GM10266 (cell line): ENCODE measurements at regions not wholly inside any gene's neighbourhood (a gene's known extent, or its start where the extent isn't known, plus 50 kb on each side); places are given as distances from the start of the nearest gene placed in this dataset.

Experiments
- DNase-seq: peaks from one replicate; pipeline ENCODE4 v3.0.0; 2012; ENCODE audit errors: extremely low spot score
- TF ChIP-seq, protein P1 (sequence below): IDR thresholded peaks from 2 replicates; pipeline ENCODE4 v1.5.1; 2012; ENCODE audit warnings: mild to moderate bottlenecking, low read depth; ENCODE audit not compliant: control insufficient read depth, insufficient read depth; ENCODE audit errors: missing control alignments

DNA sequence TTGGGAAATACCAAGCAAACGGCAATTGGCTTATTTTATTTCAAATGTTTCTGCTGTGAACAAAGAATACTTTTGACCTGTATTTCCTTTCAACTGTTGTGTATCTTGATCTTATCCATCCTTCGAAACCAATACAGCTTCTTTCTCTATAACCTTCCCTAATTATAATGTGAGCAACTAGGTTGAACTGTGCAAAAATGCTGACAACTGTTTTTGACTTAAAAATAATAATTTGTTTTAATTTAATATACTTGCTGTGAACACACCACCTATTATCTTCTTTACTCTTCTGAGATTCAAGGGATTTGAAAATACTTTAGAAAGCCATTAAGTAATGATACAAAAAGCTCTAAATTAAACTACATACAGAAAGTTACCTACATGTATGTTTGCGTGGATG lies 682.5 kb upstream of the CCDC179 start:
- TF ChIP-seq, protein P1, sequence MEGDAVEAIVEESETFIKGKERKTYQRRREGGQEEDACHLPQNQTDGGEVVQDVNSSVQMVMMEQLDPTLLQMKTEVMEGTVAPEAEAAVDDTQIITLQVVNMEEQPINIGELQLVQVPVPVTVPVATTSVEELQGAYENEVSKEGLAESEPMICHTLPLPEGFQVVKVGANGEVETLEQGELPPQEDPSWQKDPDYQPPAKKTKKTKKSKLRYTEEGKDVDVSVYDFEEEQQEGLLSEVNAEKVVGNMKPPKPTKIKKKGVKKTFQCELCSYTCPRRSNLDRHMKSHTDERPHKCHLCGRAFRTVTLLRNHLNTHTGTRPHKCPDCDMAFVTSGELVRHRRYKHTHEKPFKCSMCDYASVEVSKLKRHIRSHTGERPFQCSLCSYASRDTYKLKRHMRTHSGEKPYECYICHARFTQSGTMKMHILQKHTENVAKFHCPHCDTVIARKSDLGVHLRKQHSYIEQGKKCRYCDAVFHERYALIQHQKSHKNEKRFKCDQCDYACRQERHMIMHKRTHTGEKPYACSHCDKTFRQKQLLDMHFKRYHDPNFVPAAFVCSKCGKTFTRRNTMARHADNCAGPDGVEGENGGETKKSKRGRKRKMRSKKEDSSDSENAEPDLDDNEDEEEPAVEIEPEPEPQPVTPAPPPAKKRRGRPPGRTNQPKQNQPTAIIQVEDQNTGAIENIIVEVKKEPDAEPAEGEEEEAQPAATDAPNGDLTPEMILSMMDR: no peak
- no peak for DNase-seq

DNA sequence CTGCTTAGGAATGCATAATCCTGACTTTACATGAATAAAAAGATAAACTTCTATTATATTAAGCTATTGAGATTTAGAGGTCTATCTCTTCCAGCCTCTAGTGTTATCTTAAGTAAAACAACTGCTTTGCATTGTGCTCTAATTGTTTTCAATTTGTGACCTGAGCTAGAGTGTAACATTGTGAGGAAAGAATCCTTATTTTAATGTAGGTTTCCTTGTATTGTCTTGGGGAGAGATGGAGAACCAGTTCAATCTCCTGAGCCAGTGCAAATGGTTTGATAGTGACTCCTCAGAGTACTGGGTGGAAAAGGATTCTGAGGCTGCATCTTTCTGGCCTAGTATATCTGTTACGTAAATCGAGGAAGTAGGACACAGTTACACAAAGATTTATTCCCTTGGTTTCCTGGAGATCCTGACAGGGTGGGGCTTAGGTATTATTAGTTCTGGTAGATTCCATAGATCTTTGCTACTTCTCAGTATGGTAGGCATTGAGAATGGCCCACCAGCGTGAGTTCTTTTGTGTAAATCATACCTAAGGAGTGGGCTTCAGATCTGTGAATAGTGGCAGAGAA lies 683.5 kb upstream of the CCDC179 start:
- TF ChIP-seq, protein P1: no peak
- no peak for DNase-seq

DNA sequence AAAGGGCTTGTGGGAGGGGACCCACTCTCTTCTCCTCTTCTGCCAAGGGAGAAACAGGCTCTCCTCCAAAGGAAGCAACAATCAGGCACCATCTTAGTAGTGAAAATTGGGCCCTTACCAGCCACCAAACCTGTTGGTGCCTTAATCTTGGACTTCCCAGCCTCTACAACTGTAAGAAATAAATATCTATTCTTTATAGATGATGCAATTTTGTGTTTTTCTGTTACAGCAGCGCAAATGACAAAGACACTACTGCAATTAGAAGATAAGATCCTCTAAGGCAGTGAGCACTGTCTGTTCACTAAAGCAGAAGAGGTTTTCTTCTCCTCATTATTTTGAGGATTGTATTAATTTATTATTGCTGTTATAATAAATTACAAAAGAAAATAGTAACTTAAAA lies 691.4 kb upstream of the CCDC179 start:
- no peak for DNase-seq
- TF ChIP-seq, protein P1: no peak

DNA sequence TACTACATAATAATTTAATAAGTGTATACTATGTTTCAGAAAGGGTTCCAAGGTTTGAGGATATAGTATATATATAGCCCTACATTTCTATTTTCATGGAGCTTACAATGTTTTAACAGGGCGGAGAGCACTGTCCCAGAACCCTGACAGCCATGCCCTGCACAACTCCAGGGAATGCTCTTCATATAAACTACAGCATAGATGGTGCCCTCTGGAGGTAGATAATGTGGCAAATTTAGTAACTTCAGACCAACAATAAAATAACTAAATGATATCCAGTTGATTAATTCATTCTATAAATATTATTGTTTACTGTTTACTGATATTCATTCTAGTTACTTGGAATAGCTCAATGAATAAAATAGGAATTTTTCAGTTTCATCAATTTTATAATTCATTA lies 693.7 kb upstream of the CCDC179 start:
- TF ChIP-seq, protein P1: no peak
- no peak for DNase-seq

DNA sequence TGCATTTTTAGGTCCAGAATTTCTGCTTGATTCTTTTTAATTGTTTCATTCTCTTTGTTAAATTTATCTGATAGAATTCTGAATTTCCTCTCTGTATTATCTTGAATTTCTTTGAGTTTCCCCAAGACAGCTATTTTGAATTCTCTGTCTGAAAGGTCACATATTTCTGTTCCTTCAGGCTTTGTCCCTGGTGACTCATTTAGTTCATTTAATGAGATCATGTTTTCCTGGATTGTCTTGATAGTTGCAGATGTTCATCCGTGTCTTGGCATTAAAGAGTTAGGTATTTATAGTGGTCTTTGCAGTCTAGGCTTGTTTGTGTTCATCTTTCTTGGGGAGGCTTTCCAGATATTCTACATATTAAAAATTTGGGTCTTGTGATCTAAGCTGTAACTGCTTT lies 694.8 kb upstream of the CCDC179 start:
- no peak for DNase-seq
- TF ChIP-seq, protein P1: no peak

DNA sequence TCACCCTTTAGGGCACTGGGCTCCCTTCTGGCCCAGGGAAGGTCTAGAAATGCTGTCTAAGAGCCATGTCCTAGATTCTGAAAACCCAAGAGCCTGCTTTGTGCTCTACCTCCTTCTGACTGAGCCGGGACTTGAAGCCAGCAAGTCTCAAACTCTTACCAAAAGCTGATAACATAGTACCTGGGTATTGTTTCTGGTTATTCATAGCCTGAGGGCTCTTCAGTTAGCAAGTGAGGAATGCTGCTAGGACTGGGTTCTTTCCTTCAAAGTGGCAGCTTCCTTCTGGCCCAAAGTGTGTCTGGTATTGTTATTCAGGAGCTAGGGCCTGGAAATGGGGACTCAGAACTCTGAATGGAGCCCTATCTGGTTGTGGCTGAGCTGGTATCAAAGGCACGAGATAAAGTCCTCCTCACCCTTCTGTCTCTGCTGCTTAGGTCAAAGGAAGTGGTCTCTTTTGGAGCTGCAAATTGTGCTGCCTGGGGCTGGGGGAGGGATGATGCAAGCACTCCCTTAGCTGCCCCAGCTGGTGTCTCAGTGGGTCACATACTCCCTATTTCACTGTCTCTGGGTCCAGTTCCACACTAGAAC lies 696.0 kb upstream of the CCDC179 start:
- TF ChIP-seq, protein P1: no peak
- no peak for DNase-seq

DNA sequence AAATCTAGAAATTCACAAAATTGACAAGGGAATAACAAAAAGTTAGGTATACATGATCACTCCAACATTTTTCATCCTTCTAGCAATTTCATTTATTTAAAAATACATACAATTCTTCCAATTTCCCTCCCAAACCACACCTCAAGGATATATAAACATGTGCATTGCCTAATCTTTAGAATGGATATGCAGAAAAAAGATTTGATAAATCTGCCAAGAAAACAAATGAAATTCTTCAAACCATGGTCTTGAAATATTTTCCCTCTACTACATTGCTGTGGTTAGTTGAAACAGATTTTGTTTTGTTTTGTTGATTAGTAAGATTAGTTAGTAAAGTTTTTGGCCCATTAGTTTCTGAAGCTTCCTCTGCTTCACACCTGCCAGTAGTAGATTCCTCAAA lies 703.3 kb upstream of the CCDC179 start:
- no peak for DNase-seq
- TF ChIP-seq, protein P1: no peak
